A549 (cell line): ENCODE measurements at regions not wholly inside any gene's neighbourhood (a gene's known extent, or its start where the extent isn't known, plus 50 kb on each side); places are given as distances from the start of the nearest gene placed in this dataset.

Source experiments
- CBX2 ChIP-seq: fragments of 200-600 bp; sonication (generic); IDR thresholded peaks from 2 replicates; pipeline ENCODE4 v1.6.1; 2016; ENCODE audit warnings: low read depth, mild to moderate bottlenecking, borderline replicate concordance
- CEBPB ChIP-seq, 2 experiments: fragments of >200 bp in 1 of 2; sonication (Bioruptor Twin) in 1 of 2; formaldehyde crosslinking in 1 of 2; IDR thresholded peaks; 2 replicates each; pipeline ENCODE4 v1.6.1; 2012 to 2016
- EP300 ChIP-seq, 2 experiments: fragments of >200 bp; sonication (Bioruptor Twin); formaldehyde crosslinking; IDR thresholded peaks; 2 replicates in 1 of 2; 3 replicates in 1 of 2; pipeline ENCODE4 v1.6.1; 2016 to 2017
- RFX5 ChIP-seq: fragments of 450-650 bp; IDR thresholded peaks from 2 replicates; pipeline ENCODE4 v1.7.1; 2014; ENCODE audit warnings: antibody characterized with exemption, mild to moderate bottlenecking, moderate library complexity
- TF ChIP-seq, protein P1 (sequence below): fragments of 200-600 bp; sonication (generic); IDR thresholded peaks from 2 replicates; pipeline ENCODE4 v1.6.1; 2016; ENCODE audit warnings: antibody characterized with exemption, mild to moderate bottlenecking, moderate library complexity
- TF ChIP-seq, protein P2 (sequence below): fragments of >200 bp; sonication (Bioruptor Twin); formaldehyde crosslinking; IDR thresholded peaks from 3 replicates; pipeline ENCODE4 v1.5.1; 2016
- TF ChIP-seq, protein P3 (sequence below): fragments of 450-650 bp; IDR thresholded peaks from 2 replicates; pipeline ENCODE4 v1.6.1; 2014; ENCODE audit warnings: antibody characterized with exemption

DNA sequence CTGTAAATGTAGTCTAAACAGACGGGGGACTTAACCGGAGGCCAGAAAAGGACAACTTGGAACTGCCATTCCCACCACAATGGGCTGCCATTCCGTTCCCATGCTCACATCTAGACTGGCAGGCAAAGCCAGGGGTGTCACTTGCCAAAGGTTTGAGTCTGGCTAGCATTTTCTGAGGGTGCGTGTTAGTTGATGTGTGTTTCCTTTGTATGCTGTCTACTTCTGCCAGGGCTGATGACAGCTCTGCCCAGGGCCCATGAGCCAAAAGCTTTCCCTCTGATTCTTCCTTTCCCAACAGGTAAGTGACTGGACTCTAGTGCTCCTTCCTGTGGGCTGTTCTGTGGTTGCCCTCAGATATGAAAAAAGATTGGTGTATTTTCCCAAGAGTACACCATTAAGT is 68.0 kb downstream of the ZNF608 start:
- TF ChIP-seq EP300 (IDR thresholded peaks at IDR 0.05): no peak
- TF ChIP-seq, protein P1, sequence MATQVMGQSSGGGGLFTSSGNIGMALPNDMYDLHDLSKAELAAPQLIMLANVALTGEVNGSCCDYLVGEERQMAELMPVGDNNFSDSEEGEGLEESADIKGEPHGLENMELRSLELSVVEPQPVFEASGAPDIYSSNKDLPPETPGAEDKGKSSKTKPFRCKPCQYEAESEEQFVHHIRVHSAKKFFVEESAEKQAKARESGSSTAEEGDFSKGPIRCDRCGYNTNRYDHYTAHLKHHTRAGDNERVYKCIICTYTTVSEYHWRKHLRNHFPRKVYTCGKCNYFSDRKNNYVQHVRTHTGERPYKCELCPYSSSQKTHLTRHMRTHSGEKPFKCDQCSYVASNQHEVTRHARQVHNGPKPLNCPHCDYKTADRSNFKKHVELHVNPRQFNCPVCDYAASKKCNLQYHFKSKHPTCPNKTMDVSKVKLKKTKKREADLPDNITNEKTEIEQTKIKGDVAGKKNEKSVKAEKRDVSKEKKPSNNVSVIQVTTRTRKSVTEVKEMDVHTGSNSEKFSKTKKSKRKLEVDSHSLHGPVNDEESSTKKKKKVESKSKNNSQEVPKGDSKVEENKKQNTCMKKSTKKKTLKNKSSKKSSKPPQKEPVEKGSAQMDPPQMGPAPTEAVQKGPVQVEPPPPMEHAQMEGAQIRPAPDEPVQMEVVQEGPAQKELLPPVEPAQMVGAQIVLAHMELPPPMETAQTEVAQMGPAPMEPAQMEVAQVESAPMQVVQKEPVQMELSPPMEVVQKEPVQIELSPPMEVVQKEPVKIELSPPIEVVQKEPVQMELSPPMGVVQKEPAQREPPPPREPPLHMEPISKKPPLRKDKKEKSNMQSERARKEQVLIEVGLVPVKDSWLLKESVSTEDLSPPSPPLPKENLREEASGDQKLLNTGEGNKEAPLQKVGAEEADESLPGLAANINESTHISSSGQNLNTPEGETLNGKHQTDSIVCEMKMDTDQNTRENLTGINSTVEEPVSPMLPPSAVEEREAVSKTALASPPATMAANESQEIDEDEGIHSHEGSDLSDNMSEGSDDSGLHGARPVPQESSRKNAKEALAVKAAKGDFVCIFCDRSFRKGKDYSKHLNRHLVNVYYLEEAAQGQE: no peak
- no peak for TF ChIP-seq RFX5
- TF ChIP-seq, protein P2, sequence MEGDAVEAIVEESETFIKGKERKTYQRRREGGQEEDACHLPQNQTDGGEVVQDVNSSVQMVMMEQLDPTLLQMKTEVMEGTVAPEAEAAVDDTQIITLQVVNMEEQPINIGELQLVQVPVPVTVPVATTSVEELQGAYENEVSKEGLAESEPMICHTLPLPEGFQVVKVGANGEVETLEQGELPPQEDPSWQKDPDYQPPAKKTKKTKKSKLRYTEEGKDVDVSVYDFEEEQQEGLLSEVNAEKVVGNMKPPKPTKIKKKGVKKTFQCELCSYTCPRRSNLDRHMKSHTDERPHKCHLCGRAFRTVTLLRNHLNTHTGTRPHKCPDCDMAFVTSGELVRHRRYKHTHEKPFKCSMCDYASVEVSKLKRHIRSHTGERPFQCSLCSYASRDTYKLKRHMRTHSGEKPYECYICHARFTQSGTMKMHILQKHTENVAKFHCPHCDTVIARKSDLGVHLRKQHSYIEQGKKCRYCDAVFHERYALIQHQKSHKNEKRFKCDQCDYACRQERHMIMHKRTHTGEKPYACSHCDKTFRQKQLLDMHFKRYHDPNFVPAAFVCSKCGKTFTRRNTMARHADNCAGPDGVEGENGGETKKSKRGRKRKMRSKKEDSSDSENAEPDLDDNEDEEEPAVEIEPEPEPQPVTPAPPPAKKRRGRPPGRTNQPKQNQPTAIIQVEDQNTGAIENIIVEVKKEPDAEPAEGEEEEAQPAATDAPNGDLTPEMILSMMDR: no peak
- TF ChIP-seq, protein P3, sequence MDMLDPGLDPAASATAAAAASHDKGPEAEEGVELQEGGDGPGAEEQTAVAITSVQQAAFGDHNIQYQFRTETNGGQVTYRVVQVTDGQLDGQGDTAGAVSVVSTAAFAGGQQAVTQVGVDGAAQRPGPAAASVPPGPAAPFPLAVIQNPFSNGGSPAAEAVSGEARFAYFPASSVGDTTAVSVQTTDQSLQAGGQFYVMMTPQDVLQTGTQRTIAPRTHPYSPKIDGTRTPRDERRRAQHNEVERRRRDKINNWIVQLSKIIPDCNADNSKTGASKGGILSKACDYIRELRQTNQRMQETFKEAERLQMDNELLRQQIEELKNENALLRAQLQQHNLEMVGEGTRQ: no peak
- TF ChIP-seq CBX2: no peak
- TF ChIP-seq CEBPB (IDR thresholded peaks at IDR 0.05): no peak
